Epidermal melanocyte (primary cell): ENCODE measurements at regions not wholly inside any gene's neighbourhood (a gene's known extent, or its start where the extent isn't known, plus 50 kb on each side); places are given as distances from the start of the nearest gene placed in this dataset.

ENCODE experiments used
- DNase-seq: peaks from one replicate; pipeline ENCODE4 v3.0.0; 2011; ENCODE audit warnings: low spot score; ENCODE audit not compliant: insufficient read length

DNA sequence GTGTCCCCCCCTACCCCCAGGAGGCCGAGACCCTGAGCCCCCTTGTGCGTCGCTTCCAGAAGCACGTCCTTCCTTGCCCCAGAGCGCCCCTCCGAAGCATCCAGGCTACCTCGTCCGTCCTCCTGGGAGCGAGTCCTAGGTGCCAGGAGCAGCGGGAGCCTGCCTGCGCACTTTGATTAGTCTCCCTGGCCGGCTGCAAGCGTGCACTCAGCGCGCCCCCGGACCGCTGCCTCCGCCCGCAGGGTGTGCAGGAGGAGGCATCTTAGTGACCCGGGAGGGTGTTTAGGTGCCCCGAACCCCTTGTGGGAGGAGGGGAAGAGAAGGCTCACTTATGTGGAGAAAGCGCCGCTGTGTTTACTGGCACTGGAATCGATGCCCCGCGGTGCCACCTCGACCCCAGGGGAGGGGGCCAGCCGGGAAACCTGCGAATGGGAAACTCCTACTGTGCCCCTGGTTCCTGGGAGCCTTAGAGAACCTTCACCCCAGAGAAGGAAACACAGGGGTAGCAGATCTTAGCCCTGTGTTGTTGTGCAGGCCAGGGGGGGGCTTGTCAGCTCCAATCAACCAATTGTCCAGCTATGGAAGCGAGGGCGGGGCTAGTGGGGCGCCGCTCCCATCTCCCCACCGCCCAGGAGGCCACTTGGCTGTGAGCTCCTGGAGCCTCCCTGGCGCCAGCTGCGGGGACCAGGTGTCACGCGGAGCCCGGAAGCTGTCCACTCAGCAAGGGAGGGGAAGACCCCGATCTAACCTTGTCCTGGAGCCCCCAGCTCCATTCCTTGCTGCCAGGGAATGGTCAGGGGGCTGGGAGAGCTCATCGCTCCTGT is 922.8 kb upstream of the EEF2KMT start:
- DNase-seq, result no peak

DNA sequence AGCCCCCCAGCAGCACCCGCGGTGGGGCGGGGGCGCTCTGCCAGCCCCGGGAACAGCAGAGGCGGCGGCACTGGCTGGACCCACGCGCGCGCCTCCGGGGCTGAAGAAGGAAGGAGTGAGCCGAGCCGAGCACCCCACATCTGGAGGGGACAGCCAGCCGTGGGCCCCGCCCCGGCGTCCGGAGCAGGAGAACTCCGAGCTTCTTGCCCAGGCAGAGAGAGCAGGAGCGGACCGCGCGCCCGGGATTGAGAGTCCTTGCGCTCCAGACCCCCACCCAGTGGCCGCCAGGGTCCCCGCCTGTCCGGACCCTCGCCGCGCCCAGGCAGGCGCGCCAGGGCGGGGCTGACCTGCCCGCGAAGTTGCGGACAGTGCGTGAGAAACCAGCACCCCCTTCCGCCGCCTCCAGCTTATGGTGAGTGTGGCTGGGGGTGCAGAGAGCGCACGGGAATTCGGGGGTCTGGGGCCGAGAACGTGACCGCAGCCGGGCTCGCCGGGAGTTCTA is 921.9 kb upstream of the EEF2KMT start:
- DNase-seq, result no peak

DNA sequence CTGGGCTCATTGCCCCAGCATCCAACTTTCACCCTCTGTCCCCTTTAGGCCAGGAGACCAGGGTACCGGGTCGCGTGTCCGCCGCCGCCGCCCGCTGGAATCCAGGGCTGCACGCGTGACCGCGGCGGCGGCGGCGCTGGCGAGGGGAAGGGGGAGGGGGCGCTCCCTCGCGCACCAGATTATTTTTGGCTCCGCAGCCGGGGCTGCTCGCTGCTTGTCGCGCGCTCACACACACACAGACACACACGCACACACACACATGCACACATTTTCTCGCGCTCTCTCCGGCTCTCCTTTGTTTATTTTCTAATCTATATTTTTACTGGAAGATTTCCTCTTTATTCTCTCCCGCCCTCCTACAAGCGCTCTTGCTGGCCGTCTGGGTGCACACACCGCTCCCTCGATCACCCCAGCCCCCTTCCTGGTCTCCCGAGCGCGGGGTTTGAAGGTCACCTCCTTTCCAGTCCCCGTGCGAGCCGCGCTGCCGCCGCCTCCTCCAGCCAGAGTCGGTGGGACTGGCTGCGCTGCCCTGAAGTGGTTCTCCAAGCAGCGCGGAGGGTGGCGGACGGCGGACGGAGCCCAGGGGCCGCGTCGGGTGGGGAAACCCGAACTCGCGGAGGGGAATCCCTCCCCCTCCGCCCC is 921.4 kb upstream of the EEF2KMT start:
- no peak for DNase-seq

DNA sequence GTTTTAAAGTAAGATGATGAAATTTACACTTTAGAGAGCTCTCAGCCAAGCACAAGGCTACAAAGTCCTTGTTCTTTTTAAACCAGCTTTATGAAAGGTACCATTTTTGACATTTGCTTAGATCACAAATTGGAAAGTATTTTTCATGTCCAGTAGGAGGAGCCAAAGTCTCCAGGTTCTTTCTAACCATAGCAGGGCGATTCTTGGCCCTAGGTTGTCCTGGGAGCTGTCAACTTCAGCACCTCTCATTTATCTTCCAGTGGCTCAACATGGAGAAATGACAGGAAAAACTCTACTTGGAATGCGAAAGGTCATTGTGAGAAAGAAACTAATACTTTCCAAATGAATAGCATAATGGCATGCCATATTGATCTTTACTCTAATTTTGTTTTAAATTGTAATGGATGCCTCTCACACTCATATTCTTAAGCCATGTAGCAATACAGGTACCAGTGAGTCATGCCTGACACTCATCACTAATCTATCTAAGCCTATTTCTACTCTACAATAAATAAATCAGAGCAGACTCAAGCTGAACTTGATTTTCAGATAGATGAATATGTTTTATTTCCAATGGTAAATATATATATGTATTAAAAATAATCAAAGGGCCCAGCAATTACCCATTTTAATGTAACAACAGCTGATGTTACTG is 919.1 kb upstream of the EEF2KMT start:
- no peak for DNase-seq

DNA sequence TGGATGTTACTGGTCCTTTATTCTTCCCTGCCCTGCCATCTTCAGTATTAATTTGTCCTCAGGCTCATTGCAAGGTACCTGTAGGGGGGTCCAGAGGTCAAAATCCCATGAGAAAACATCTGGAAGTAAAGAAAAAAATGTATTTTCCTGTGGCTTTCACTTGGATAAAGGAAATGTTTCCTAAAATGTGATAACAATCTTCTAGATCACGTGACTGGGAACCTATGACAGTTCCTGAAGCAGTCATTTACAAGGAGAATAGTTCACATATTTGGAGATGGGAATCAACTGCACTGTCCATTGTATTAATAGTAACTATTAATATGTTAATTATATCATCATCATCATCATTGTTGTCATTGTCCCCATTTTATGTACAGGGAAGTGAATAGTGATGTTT is 915.1 kb upstream of the EEF2KMT start:
- DNase-seq, result no peak

DNA sequence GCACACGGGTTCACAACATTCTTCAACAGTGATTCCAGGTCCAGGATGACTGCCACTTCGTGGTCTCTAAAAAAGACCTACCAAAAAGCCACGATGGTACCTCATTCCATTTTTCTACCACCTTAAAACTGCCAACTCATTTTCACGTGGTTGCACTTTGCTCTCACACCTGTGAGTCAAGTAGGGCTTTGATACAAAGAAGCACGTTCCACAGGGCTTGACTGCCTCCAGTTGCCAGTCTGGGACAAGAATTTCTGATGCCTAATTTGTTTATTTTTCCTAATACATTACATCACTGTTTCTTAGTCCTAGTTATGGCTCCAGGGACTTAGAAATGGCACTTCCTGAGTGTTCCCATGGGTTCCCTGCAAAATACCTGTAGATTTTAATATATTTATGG is 911.6 kb upstream of the EEF2KMT start:
- no peak for DNase-seq

DNA sequence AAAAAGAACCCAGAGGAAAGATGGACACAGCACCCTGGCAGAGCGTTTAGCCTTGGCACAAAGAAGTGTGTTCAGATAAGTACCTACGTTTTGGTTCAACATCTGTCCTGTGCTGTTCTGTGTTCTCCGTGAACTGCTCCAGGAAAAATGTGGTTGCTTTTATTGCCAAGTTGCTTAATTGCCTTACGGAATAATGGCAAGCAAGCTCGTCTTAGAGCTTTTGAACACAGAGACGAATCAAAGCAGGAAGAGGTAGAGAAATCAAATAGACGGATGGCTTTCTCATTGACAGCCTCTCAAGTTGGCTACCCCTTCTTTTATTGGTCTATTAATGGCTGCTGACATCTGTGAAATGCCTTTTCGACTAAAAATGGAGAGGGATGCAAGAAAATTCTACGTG is 911.1 kb upstream of the EEF2KMT start:
- no peak for DNase-seq

DNA sequence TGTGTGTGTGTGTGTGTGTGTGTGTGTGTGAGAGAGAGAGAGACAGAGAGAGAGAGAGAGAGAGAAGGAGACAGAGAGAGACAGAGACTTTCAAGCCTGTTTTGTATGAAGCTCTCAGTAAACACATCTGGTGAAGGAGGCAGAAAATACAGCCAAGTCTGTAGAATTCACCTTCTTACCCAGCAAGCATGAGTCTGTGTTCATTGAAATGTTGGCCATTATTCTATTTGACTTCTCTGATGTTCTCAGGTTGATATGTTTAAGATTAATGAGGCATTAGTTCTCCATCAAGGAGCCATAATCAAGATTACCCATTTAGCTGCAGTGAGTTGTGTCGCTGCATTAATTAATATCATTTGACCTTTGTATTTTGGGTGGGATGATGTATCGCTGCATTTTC is 895.8 kb upstream of the EEF2KMT start:
- no peak for DNase-seq

DNA sequence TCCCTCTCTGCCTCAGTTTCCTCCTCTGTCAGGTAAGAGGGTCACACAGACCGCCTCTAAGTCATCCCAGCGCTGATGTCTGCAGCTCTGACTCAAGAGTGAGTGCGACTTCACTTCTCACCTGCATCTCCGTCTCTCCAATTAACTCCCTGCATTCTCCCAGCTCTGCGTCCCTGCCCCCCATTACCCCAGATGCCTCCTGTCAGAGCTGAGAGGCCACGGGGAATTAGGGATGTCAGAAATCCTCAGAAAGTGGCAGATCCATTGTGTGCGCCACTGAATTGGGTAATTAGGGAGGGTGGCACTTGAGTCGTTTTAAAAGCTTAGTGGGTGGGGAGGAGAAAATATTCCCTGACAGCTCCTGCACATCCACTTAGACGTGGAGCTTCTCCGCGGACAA is 885.4 kb upstream of the EEF2KMT start:
- DNase-seq, result no peak

DNA sequence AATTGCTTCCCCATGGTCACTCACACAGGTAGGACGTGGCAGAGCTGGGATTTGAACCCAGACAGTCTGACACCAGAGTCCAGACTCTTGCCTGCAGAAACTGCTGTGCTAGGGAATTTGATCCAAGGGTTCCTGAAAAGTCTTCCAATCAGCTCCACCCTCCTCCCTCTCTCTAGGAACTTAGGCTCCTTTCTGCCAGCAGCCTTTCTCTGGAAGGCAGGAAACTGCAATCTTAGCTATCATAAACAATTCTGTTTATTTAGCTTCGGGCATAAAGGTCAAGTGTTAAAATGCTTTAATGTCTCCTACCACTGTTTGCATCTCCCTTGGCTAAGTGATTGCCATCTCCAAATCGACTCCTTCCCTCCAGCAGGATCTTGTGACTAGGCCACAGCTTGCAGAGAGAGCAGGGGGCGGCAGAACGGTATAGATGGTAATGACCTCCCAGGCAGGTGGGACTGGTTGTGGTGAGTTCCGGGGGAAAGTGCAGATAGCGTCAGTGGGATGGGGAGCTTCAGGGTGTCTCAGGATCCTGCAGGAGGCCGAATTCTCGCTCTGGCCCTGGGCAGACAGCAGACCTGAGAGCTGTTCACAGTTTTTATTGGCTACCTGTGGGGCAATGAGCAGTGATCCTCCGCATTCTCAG is 882.4 kb upstream of the EEF2KMT start:
- no peak for DNase-seq

DNA sequence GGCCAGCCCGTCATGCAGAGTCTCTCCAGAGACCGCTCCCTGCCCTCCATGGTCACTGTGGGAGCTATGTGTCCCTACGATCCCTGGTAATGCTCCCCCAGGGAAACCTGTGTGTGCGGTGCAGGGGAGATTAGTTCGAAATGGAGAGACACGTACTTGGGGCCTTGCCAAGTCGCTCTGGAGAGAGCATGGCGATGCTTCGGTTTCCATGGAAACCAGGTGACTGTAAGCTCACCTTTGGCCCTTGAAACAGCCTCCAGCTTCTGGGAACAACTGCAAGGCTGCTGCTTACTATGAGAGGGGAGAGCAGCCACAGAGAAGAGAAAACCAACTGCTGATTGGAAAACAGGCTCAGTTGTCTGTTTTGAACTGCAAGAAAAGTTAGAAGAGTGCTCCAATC is 879.7 kb upstream of the EEF2KMT start:
- no peak for DNase-seq

DNA sequence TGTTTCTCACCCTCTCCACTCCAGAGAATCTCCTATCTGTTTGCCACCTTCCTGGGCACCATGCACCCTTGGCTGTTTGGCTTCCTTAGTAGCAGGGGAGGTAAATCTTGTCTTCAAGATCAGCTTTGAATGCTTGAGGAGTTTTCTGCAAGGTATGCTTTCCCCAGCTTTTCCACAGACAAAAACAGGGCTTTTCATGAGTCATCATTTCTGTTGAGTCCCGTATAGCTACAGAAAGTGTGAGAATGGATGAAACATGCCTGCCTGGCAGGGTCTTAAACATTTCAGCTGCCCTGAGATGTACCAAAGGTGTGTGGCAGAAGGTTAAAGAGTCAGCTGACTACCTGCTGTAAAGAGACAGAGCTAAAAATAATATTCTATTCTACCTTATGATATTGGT is 875.2 kb upstream of the EEF2KMT start:
- no peak for DNase-seq

DNA sequence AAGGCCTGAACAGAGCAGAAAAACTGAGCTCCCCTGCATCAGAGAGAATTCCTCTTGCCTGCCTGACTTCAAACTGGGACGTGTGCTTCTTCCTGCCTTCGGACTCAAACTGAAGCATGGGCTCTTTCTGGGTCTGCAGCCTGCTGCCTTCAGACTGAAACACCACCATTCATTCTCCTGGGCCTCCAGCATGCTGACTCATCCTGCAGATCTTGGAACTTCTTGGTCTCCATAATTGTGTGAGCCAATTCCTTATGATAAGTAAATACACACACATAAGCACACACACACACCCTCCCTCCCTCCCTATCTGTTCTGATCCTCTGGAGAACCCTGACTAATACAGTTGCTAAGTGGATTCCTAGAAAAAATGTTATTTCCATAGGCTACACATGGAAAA is 874.3 kb upstream of the EEF2KMT start:
- DNase-seq, result no peak

DNA sequence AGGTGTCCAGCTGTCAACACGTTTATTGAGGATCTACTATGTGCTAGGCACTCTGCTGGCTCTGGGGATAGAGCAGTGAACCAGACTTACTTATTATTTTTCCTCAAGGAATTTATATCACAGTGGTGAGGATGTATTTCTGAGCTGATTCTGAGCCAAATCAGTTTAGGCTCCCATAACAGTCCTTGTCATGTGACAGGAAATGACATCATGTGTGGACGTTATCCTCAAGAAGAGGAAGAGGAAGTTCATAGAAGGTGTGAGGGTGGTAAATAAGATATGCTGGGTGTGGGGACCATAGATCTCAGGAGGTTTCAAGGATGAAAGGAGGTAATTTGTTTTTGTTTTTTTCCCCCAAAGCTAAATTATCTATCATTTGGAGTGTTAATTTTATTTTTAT is 873.5 kb upstream of the EEF2KMT start:
- no peak for DNase-seq

DNA sequence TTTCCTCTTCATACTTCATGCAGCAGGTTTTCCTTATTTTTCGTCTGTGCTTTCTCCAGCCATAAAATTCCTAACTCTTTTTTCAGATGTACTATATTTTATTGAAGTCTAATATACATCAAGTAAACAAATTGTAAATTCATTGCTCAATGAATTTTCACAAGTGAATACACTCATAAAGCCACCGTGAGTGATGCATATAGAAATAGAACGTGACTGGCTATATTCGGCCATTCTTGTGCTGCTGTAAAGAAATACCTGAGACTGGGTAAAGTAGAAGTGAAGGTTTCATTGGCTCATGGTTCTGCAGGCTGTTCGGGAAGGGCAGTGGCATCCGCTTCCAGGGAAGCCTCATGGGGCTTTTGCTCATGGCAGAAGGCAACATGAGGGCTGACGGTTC is 868.4 kb upstream of the EEF2KMT start:
- no peak for DNase-seq

DNA sequence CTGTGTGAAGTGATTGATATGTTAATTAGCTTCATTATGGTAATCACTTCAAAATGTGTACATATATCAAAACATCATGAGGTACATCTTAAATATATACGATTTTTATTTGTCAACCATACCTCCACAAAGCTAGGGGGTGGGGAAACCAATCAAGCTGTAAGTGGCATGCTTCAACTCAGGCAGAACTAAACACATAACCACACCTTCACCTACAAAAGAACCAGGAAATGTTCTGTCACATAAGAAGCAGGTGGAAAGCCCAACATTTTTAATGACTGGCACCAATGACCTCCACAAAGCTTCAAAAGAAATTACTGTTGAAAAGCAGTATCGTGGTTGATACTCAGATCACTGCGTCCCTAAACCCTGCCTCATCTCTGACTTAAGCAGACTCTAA is 867.7 kb upstream of the EEF2KMT start:
- DNase-seq, result no peak

DNA sequence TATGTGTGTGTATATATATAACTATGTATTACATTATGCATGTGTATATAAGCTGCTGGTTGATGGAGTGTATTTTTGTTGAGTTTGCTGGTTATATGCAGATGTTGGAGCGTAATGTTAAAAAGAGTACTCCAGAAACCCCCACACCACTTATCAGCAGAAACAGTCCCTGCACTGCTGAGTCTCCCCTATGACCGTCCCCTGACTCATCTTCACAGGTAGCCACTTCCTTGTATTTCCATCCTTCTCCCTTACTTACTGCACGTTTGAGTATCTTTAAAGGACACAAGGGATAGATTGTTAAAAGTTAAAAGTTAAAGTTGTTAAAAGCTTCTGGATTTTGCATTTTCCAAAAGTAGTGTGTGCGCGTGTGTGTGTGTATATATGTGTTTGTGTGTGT is 853.9 kb upstream of the EEF2KMT start:
- no peak for DNase-seq

DNA sequence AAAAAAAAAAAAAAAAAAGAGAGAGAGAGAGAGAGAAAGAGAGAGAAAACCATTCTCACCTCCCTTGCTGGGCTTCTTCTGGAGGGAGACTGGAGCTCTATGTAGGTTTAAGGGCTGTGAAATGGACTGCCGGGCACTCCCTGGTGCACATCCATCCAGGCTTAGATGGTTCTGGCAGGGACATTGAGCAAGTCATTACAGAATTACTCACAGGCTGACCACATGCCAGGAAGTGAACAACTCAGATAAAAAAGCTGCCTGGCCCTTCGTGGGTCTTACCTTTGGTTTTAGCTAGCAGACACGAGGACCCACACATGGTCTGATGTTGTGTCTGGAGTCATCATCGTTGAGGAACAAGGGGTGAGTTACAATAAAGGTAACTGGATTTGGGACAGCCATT is 847.4 kb upstream of the EEF2KMT start:
- no peak for DNase-seq

DNA sequence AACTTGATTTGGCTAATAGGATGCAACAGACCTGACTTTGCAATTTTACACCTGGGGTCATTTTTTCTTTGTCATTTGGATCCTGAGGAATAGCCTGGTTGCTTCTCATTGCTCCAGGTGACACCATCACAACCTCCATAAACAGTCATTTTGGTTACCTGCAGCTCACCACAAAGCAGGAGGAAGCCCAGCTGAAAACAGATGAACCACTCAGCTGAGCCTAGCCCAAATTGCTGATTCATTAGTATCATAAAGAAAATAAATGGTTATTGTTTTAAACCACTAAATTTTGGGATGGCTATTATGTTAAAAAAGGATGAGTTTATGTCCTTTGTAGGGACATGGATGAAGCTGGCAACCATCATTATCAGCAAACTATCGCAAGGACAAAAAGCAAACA is 841.0 kb upstream of the EEF2KMT start:
- no peak for DNase-seq

DNA sequence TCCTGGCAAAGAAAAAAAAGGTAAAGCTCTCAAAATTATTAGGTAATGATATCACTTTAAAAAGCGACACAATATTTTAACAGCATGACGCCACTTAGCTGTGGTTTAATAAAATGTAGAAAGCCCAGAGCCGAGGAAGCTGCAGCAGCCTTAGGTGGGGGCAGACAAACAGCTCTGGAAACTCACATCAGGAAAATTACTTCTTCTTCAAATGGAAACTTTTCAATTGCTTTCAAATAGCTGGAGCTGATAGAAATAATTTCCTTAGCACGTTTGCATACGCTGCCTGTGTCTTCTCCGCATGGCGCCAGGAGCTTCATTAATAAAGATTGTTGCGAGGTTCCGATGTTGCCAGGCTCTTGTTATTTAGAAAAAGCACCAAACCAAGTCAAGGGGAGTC is 835.3 kb upstream of the EEF2KMT start:
- DNase-seq, result no peak

DNA sequence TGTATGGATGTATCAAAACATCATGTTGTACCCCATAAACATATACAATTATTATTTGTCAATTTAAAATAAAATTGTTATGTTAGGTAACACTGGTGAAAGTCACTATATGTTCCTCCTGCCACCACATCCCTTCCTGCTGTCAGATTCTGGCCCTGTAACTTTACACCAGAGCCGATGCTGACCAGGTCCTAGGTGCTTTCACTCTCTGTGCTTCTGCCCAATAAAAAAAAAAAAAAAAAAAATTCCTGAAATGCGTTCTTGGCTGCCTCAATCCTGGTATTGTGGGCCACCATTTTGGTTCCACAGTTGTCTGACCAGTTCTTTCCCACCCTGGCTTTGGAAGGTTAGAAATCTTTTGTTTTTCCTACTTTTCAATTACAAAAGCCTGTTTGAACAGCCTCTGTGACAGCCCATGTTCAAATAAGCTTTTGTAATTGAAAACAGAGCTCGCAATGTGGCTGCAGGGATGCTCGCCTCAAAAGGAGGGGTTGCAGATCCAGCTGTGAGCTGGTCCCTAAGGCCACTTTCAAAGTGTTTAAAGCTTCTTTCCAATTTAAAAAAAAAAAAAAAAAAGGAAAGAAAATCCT is 831.0 kb upstream of the EEF2KMT start:
- DNase-seq, result no peak

DNA sequence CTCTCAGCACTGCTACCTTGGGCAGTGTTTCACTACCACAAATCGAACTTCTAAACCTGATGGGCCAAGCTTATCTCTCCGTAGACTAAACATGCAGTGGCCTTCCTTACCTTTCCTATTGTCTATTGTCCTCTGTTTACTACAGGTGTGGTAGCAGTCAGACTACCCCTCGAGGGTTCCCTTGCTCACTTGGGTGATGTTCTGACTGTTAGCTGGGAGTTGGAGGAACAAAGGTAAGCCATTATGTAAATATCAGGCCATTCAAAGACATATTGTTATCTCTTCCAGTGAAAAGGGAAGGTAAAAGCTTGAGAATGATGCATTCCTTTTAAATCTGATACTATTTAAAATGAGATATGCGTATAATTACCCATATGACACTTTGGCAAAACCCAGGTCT is 828.3 kb upstream of the EEF2KMT start:
- DNase-seq, result no peak
